OCI-LY7 (cell line): ENCODE measurements at regions not wholly inside any gene's neighbourhood (a gene's known extent, or its start where the extent isn't known, plus 50 kb on each side); places are given as distances from the start of the nearest gene placed in this dataset.

ENCODE experiments used
- CTCF ChIP-seq: fragments of 200-600 bp; sonication (generic); conservative IDR thresholded peaks from 2 replicates; pipeline ENCODE4 v1.5.1; 2014; ENCODE audit warnings: mild to moderate bottlenecking, antibody characterized with exemption, low read length, moderate library complexity, mixed read lengths
- EZH2phosphoT487 ChIP-seq: fragments of 200-600 bp; sonication (generic); IDR thresholded peaks from 2 replicates; pipeline ENCODE4 v1.6.1; 2018; ENCODE audit warnings: low read depth, borderline replicate concordance, mild to moderate bottlenecking, mixed run types, antibody characterized with exemption, low read length, moderate library complexity, mixed read lengths

- TF ChIP-seq CTCF (no peak), EZH2phosphoT487 (no peak)
These were observed 78.9 kb downstream of the FAM217A start for GRCh38 chr6:3999800-4000661.
